ENCODE measurements at regions not wholly inside any gene's neighbourhood (a gene's known extent, or its start where the extent isn't known, plus 50 kb on each side); places are given as distances from the start of the nearest gene placed in this dataset.

DNA sequence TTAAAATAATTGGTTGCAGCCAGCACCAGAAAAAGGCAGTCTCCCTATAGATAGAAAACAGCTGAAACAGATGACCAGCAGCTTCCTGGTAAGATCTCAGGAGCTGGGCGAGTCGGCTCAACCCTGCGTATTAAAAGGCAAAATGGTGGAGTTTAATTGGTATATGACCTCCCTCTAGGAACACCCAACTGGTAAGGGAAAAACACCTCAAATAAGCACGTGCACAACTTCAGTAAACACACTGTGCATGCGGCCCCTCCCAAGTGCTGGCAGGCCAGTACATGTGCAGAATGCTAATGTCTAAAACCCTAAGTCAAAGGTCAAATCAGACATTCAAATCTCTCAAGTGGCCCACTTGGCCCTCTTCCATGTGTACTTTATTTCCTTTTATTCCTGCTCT, 103.2 kb upstream of the PDE5A start:
- H4K20me1 ChIP-seq (ENCODE audit: insufficient read depth), result no peaks in the 10 kb centered on the region
- H3K9ac ChIP-seq (ENCODE audit: low read length), result no peak overlapping the region
- no peaks in the 10 kb centered on the region for H3K27me3 ChIP-seq (ENCODE audit: insufficient read depth, low read depth, low read length)
- no peak overlapping the region for H2AFZ ChIP-seq (ENCODE audit: low read depth, low read length)
- TF ChIP-seq MXI1 (conservative IDR thresholded peaks at IDR 0.05; ENCODE audit: poor library complexity, severe bottlenecking) (no peak), RAD21 (conservative IDR thresholded peaks at IDR 0.05) (no peak), SMC3 (conservative IDR thresholded peaks at IDR 0.05; ENCODE audit: poor library complexity) (no peak), TAF1 (IDR thresholded peaks at IDR 0.05; ENCODE audit: low read depth) (no peak), EZH2 (IDR thresholded peaks at IDR 0.05; ENCODE audit: borderline replicate concordance, insufficient read depth, low read length, poor library complexity, severe bottlenecking) (no peak), POLR2AphosphoS5 (IDR thresholded peaks at IDR 0.05) (no peak), EP300 (conservative IDR thresholded peaks at IDR 0.05; ENCODE audit: poor library complexity, severe bottlenecking) (no peak)
- TF ChIP-seq, protein P1, sequence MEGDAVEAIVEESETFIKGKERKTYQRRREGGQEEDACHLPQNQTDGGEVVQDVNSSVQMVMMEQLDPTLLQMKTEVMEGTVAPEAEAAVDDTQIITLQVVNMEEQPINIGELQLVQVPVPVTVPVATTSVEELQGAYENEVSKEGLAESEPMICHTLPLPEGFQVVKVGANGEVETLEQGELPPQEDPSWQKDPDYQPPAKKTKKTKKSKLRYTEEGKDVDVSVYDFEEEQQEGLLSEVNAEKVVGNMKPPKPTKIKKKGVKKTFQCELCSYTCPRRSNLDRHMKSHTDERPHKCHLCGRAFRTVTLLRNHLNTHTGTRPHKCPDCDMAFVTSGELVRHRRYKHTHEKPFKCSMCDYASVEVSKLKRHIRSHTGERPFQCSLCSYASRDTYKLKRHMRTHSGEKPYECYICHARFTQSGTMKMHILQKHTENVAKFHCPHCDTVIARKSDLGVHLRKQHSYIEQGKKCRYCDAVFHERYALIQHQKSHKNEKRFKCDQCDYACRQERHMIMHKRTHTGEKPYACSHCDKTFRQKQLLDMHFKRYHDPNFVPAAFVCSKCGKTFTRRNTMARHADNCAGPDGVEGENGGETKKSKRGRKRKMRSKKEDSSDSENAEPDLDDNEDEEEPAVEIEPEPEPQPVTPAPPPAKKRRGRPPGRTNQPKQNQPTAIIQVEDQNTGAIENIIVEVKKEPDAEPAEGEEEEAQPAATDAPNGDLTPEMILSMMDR (IDR thresholded peaks at IDR 0.05; ENCODE audit: poor library complexity, severe bottlenecking), result no peak
- TF ChIP-seq, protein P2, sequence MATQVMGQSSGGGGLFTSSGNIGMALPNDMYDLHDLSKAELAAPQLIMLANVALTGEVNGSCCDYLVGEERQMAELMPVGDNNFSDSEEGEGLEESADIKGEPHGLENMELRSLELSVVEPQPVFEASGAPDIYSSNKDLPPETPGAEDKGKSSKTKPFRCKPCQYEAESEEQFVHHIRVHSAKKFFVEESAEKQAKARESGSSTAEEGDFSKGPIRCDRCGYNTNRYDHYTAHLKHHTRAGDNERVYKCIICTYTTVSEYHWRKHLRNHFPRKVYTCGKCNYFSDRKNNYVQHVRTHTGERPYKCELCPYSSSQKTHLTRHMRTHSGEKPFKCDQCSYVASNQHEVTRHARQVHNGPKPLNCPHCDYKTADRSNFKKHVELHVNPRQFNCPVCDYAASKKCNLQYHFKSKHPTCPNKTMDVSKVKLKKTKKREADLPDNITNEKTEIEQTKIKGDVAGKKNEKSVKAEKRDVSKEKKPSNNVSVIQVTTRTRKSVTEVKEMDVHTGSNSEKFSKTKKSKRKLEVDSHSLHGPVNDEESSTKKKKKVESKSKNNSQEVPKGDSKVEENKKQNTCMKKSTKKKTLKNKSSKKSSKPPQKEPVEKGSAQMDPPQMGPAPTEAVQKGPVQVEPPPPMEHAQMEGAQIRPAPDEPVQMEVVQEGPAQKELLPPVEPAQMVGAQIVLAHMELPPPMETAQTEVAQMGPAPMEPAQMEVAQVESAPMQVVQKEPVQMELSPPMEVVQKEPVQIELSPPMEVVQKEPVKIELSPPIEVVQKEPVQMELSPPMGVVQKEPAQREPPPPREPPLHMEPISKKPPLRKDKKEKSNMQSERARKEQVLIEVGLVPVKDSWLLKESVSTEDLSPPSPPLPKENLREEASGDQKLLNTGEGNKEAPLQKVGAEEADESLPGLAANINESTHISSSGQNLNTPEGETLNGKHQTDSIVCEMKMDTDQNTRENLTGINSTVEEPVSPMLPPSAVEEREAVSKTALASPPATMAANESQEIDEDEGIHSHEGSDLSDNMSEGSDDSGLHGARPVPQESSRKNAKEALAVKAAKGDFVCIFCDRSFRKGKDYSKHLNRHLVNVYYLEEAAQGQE (IDR thresholded peaks at IDR 0.05; ENCODE audit: borderline replicate concordance), result no peak
- no peak overlapping the region for H3K4me3 ChIP-seq (ENCODE audit: low read length)
- no peaks in the 10 kb centered on the region for H3K79me2 ChIP-seq (replicated peaks; ENCODE audit: insufficient read depth, low read length)
- no peaks in the 10 kb centered on the region for H3F3A ChIP-seq (ENCODE audit: insufficient read depth, low read length, poor library complexity, severe bottlenecking)
- H3K9me2 ChIP-seq (ENCODE audit: insufficient read depth, low read length), result no peaks in the 10 kb centered on the region
- no peaks in the 10 kb centered on the region for H3K9me3 ChIP-seq (ENCODE audit: low read length)
- no peaks in the 10 kb centered on the region for H3K36me3 ChIP-seq (ENCODE audit: insufficient read depth, low read length)
- no peak overlapping the region for H3K4me2 ChIP-seq (ENCODE audit: low read length)
- no peak overlapping the region for H3K27ac ChIP-seq (ENCODE audit: low read length)

DNA sequence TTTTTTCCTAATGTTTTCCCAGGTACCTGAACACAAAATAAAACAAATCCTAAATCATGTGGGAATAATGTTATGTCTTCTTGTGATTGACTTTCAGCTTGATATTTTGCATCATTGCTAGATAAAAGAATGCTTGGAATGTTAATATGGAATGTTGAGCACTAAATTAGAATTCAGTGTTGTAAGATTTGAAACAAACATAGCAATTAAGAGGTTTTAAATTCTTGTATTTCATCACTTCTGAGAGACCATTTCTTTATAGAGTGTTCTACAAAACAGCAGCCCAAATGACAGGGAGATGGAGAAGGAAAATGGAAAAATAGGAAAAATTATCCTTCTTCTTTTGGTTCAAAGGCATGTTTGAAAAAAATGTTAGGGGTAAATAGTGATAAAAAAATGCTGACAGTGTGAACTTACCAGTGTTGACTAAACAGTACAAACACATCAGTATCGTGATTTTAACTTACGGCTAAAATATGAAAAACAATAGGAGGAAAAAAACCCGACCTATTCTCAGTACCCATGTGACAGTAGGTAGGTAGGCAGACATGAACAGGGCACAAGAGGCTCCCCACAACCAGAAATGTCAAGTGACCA, 102.6 kb upstream of the PDE5A start:
- Histone ChIP-seq H3F3A (ENCODE audit: insufficient read depth, low read length, poor library complexity, severe bottlenecking) (no peaks in the 10 kb centered on the region), H3K4me3 (ENCODE audit: low read length) (no peak overlapping the region), H4K20me1 (ENCODE audit: insufficient read depth) (no peaks in the 10 kb centered on the region), H3K9me3 (ENCODE audit: low read length) (no peaks in the 10 kb centered on the region), H3K27ac (ENCODE audit: low read length) (no peak overlapping the region), H3K79me2 (replicated peaks; ENCODE audit: insufficient read depth, low read length) (no peaks in the 10 kb centered on the region), H3K9me2 (ENCODE audit: insufficient read depth, low read length) (no peaks in the 10 kb centered on the region), H2AFZ (ENCODE audit: low read depth, low read length) (no peak overlapping the region), H3K36me3 (ENCODE audit: insufficient read depth, low read length) (no peaks in the 10 kb centered on the region), H3K4me2 (ENCODE audit: low read length) (no peak overlapping the region), H3K27me3 (ENCODE audit: insufficient read depth, low read depth, low read length) (no peaks in the 10 kb centered on the region), H3K9ac (ENCODE audit: low read length) (no peak overlapping the region)
- no peak for TF ChIP-seq EZH2 (IDR thresholded peaks at IDR 0.05; ENCODE audit: borderline replicate concordance, insufficient read depth, low read length, poor library complexity, severe bottlenecking)

DNA sequence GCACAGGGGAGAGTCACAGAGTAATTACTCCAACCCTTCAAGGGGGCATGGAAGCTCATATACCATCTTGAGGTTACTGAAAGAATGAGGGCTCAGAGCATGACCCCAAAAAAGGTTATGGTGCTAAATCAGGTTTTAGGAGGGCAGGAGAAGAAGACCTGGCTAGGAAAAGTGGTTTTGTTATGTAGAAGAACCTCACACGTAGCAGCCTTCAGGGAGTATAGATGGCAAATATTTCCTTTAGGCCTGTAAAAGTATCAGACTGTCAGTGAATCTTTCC, 102.0 kb upstream of the PDE5A start:
- Histone ChIP-seq H3K27me3 (ENCODE audit: insufficient read depth, low read depth, low read length) (no peaks in the 10 kb centered on the region), H3K4me2 (ENCODE audit: low read length) (no peak overlapping the region)

More for the DNA sequence above, 102.0 kb upstream of the PDE5A start:
- Histone ChIP-seq H3K4me3 (ENCODE audit: low read length) (no peak overlapping the region), H3K79me2 (replicated peaks; ENCODE audit: insufficient read depth, low read length) (no peaks in the 10 kb centered on the region), H3K9me2 (ENCODE audit: insufficient read depth, low read length) (no peaks in the 10 kb centered on the region), H3K36me3 (ENCODE audit: insufficient read depth, low read length) (no peaks in the 10 kb centered on the region), H4K20me1 (ENCODE audit: insufficient read depth) (no peaks in the 10 kb centered on the region), H3K27ac (ENCODE audit: low read length) (no peak overlapping the region), H3K9ac (ENCODE audit: low read length) (no peak overlapping the region), H3F3A (ENCODE audit: insufficient read depth, low read length, poor library complexity, severe bottlenecking) (no peaks in the 10 kb centered on the region), H3K9me3 (ENCODE audit: low read length) (no peaks in the 10 kb centered on the region), H2AFZ (ENCODE audit: low read depth, low read length) (no peak overlapping the region)
- TF ChIP-seq EZH2 (IDR thresholded peaks at IDR 0.05; ENCODE audit: borderline replicate concordance, insufficient read depth, low read length, poor library complexity, severe bottlenecking) (no peak), TAF1 (IDR thresholded peaks at IDR 0.05; ENCODE audit: low read depth) (no peak), EP300 (conservative IDR thresholded peaks at IDR 0.05; ENCODE audit: poor library complexity, severe bottlenecking) (no peak), SMC3 (conservative IDR thresholded peaks at IDR 0.05; ENCODE audit: poor library complexity) (no peak), POLR2AphosphoS5 (IDR thresholded peaks at IDR 0.05) (no peak), MXI1 (conservative IDR thresholded peaks at IDR 0.05; ENCODE audit: poor library complexity, severe bottlenecking) (no peak), RAD21 (conservative IDR thresholded peaks at IDR 0.05) (no peak)
- TF ChIP-seq, protein P2 (IDR thresholded peaks at IDR 0.05; ENCODE audit: borderline replicate concordance), result no peak
- TF ChIP-seq, protein P1 (IDR thresholded peaks at IDR 0.05; ENCODE audit: poor library complexity, severe bottlenecking), result no peak

Measured in neural cell (in vitro differentiated cells).